ENCODE measurements at regions not wholly inside any gene's neighbourhood (a gene's known extent, or its start where the extent isn't known, plus 50 kb on each side); places are given as distances from the start of the nearest gene placed in this dataset.

DNA sequence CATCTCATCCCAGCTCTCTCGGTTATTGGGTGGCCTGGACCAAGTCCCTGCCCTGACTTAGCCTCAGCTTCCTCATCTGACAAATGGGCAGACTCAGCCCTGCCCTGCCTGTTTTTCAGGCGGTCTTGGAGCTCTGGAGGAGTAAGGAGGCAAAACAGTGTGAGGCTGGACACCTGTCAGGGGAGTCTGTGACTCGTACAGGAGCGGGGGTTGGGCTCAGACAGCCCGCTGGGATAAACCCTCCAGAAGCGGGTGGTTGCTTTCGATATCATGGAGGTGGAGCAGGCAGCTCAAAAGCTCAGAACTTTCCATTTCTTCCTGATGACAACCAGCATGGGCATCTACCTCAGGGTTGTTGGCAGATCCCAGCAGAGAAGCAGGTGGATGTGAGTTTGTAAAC is 72.9 kb upstream of the GGTA1 start:
- DNase-seq = no peak

DNA sequence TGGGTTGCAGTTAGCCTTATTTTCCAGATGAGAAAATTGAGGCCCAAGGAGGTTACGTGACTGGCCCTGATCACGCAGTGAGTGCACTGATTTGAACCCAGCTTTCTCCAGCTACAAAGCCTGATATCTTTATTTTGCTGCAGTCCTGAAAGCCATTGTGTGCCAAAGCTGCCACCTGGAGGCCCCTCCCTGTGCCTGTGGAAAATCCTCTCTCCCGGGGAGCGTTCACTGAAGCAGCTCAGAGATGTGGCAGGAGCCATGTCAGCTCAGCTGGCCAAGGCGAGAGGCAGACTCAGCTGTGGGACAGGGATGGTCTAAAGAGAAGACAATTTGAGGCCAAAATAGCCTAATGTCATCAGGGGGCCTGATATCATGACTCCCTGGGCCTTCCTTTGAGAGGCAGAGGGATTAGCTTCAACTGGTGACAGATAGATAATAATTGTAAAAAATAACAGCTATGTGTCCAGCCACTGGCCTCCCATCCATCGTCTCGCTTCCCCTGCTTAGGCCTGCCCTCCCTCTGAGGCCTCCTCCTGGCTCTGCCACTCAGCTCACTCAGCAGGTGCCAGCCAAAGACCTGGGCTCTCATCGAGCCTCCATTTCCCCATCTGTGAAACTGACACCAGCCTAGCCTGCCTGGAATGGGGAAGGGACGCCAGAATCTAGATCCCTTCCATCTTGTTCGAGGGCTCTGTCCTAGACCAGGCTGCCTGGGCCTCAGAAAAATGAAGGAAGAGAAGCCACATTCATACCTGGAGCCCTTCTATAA is 74.3 kb upstream of the GGTA1 start:
- no peak for DNase-seq

DNA sequence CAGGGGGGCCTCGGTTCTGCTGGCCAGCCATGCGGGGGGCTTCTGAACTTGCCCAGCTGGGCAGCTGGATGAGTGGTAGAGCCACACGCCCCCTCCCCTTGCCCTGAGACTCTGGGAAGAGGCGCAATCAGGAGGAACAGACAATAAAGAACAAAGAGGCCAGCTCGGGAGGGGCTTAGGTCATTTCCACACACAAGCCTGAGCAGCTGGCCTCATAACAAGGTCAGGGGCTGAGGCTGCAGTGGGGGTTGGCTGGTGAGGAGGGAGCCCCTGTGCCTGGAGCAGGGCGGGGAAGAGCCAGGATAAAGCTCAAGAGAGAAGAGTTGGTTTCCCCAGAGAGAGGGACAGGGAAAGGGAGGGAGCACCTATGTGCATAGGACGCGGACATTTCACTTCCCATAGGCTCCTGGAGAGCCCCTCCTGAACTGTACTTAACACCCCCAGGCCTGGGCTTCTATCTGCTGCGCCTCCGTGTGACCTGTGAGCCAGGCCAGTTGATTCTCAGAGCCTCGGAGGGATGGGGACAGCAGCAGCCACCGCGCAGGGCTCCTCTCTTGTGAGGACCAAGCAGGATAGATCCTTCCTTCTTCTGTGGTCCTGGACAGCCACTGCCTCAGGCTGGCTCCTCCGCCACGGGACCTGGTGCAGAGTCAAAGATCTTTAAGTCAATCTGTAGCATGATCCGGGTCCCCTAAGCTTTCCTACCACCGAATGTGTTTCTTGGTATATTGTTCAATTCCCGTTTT is 75.3 kb upstream of the GGTA1 start:
- no peak for DNase-seq

DNA sequence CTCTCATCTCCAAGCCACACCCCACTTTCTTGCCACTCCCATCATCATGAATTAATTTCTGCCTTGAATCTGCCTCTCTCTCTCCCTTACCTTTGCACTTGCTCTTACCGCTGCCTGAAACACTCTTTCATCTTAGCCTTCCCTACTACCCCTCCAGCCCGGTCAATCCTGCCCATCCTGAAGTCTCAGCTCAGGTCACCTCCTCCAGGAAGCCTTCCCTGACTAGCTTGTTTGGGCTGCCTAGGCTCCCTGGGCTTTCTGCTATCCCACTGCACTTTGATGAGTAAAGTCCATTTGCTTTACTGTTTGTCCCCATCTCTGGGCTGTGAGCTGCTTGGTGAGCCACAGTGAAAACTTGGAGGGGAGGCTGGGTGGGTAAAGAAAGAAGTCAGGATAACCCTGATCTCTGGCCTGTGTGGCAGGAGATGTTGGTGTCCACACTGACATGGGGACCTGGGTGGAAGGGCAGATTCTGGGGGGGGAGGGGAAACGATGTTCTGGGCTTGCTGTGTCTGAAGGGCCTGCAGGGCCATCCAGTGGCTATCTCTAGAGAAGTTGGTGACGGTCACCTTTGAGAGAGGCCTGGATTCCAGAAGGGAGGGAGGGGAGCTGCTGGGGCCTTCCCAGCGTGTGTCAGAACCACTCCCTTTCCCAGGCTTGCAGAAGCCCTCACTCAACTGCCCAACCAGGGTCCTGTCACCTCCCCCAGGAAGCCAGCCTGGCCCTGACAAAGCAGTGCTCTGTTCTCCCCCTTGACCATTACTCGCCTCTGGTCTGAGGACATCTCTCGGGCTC is 75.0 kb upstream of the DAB2IP start:
- DNase-seq = no peak

DNA sequence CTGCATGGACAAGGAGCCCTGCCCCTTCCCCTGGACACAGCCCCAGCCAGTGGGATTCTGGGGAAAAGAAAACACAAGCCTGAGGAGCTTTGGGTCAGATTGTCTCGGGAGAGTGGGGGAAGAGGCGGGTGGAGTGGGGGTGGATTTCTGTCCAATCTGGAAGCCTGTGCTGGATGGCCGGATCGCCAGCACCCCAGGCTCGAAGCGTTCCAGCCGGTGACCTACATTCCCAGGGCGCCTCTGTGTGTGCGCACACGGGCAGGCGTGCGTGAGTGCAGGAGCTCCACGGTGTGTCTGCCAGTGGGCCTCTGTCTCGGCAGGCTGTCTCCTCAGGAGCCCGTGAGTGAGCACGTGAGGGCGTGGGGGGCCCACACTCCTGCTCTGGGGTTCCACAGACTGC is 74.3 kb upstream of the DAB2IP start:
- no peak for DNase-seq

DNA sequence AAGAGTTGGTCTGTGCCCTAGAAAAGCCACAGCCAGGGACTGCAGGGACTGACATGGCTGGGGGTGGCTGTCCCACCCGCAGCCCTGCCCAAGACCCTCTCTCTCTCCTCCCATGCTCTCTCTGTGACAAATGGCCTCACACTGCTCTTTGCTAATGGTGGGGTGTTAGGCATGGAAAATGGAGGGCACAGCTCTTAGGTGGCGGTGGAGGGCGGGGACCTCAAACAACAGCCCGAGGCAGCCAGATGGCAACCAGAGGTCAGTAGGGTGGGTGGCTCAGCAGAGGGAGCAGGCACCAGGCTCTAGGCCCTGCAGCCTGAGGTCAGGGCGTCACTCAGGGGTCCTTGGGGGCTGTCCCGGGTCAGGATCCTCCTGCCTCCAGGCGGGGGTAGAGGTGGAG is 73.9 kb upstream of the DAB2IP start:
- no peak for DNase-seq

DNA sequence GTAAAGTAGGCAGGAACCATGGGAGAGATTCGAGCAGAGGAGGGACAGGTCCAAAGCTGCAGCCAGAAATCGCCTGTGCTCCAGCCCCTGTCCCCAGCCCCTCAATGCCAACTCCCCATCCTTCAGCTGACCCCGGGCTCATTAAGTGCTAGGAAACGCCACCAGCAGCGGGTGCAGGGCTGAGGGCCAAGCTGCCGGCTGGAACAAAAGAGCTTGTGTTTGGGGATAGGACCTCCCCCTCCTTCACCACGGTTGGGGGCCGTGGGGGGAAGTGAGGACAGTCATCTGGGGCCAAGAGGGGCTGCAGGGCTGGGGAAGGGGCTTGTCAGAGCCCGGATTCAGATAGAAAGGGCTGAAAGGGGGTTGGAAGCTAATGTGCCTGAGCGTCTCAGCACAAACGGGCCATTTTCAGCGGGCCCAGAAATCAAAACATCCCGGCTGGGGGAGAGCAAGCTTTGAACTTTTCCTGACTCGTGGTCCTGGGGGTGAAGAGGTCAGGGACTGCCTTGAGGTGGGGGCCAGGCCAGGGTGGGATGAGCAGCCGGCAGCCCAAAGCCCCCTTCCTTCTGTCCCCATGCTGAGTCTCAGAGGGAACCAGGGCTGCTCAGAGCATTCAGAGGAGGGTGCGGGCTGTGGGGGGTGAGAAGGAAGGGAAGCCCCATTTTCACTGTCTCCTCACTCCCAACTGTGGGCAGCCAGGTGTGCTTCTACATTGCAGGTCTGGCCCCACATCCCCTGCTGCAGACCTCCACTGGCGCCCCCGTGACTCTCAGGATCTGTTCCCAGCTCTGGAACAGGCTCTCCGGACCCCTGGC is 69.4 kb upstream of the DAB2IP start:
- DNase-seq = no peak

DNA sequence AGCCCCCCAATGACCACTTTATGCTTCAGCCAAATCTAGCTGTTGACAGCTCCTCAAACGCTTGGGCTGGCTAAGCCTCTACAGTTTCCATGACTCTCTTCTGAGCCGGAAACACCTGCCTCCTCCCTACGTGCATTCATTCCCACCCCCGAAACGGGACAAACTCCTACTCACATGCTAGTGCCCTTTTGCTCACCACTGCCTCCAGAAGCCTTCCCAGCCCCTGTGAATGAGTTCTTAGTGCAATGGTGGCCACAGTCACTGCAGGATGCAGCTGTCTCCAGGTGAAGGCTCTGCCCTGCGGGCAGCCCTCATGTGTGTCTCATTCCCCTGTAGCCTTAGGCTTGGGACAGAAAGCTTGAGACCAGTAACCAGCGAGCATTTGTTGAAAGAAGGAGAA is 68.8 kb upstream of the DAB2IP start:
- DNase-seq = no peak

DNA sequence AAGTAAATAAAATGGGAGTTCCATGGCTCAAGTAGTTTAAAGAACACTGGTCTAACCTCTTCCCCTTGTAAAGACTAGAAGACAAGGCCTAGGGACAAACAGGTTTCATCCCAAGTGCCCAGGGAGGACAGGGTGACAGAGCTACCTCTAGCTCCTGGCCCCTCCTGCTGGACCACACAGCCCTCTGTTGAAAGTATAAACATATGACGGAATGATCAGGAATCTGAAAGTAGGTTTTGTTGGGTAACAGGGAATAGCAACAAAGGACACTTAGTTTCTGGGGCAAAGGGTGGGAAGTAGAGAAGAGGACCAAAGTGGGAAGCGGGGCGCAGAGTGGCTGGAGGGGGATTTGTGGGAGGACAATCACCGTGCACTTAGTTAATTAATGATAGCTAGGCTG is 67.0 kb upstream of the DAB2IP start:
- DNase-seq = no peak

DNA sequence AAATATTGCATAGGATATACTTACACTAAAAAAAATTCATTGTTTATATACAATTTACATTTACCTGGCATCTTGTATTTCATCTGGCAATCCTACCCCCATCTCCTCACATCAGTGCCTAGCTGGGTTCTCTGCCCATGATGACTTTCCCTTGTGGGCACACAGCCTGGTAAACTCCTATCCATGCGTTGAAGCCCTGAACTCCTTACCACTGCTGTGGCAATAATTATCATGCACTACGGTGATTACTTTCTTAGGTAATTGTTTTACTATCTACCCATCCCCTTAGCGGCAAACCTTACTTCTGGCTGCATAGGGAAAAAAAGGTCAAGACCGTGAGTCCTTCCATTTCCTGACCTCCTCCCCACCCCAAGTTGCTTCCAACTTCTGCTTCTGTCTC is 63.6 kb upstream of the DAB2IP start:
- no peak for DNase-seq

DNA sequence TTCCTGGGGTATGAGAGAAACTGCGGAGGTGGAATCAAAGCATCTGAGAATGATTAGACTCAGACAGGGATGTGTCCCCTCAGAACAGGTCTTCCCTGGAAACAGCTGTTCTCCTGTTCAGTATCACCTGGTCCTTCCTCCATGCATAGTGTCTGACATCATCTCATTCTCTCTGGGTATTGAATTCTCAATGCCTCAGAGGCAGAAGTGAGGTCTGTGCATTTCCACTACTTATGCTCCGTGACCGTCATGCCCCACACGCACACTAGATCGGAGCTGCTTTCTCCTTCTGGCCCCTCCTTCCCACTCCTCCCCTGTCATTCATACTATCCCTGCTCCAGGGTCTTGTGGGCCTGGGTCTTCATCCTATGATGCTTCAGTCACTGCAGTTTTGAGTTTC is 61.4 kb upstream of the DAB2IP start:
- DNase-seq = no peak

DNA sequence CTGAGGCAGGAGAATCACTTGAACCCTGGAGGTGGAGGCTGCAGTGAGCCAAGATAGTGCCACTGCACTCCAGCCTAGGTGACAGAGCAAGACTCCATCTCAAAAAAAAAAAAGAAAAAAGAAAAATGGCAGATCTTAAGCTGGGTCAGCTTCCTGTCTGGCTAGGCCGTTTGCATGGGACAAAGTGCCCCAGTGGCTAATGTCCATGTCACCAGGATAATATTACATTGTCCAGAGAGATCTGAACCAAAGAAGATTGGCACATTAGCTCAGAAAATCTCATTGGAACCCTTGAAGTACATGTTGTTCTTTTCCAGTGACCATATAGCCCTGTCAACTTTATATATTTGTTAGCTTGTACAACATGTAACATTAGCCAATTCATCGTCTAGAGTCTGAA is 59.2 kb upstream of the DAB2IP start:
- no peak for DNase-seq

DNA sequence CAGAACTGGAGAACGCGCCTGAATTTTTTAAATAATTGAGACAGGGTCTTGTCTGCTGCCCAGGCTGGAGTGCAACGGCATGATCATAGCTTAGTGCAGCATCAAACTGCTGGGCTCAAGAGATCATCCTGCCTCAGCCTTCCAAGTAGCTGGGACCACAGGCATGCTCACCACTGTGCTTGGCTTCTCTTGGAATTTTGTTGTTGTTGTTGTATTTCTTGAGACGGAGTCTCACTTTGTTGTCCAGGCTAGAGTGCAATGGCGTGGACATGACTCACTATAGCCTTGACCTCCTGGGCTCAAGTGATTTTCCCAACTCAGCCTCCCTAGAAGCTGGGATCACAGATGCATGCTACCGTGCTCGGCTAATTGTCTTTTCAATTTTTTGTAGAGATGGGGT is 58.4 kb upstream of the DAB2IP start:
- DNase-seq = no peak

DNA sequence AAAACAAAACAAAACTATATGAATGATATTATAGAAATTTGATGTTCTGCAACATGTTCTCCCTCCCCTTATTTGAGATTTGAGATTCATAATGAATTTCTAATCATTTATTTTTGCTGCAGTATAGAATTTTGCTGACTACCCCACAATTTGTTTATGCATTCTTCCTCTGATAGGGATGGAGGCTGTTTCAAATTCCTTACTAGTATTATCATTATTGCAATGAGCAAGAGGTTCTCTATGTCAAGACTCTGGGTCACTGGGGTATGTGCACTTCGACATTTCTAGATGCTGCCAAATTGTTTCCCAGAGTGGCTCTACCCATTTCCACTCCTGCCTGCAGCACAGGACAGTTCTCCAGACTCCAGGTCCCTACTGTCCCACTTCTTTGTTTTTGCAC is 54.9 kb upstream of the DAB2IP start:
- no peak for DNase-seq

DNA sequence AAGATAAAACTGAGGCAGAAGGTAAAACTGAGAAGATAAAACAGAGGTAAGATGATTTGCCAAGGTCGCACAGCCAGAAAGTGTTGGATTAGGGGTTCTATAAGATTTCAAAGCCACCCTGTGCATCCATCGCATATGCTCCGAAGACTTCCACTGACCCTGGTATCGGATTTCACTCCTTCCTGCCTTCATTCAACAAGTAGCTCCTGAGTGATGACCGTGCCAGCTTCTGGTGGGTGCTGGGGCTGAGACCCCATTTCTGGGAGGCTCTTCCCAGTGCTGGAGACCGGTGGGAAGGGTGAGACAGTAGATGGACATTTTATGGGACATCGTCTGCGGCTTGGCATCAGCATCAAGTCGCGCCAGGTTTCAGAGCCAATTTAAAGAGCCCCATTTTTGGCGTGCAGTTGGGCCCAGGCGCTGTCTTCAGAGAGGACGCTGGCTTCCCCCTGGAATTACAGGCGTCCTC is 53.7 kb upstream of the DAB2IP start:
- no peak for DNase-seq

DNA sequence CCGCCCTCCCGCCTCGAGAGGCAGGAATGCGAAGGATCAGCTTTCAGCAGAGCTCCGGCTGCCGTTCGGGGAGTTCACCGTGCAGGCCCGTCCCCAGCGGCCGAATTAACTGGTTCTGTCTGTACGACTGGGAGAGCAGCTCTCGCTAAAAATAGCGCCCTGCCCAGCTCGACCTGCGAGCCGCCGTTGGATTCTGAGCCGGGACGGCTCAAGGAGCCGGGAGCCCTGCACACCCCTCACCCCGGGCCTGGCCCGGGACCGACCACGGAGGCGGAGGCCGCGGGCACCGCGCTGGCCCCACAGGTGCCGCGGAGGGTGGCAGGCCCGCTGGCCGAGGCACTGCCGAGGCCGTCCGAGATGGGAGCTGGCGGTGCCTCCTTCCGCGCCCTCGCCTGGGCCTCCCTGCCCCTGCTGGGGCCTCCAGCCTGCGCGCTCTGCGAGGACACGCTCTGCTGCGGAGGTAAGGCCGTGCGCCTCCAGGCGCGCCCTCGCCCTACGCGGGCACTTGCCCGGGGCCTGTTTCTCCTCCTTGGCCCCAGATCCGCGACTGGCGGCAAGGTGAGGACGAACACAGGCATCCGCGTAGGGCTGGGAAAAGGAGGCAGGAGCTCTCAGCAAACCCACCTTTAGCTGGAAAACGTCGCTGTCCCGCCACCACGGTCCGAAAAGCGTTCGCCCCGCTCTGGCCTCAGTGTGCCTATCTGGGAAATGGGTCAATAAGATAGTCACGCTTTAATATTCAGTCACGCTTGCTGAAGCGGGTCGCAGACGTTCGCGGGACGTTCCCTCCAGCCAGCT is 53.1 kb upstream of the DAB2IP start:
- DNase-seq = no peak

DNA sequence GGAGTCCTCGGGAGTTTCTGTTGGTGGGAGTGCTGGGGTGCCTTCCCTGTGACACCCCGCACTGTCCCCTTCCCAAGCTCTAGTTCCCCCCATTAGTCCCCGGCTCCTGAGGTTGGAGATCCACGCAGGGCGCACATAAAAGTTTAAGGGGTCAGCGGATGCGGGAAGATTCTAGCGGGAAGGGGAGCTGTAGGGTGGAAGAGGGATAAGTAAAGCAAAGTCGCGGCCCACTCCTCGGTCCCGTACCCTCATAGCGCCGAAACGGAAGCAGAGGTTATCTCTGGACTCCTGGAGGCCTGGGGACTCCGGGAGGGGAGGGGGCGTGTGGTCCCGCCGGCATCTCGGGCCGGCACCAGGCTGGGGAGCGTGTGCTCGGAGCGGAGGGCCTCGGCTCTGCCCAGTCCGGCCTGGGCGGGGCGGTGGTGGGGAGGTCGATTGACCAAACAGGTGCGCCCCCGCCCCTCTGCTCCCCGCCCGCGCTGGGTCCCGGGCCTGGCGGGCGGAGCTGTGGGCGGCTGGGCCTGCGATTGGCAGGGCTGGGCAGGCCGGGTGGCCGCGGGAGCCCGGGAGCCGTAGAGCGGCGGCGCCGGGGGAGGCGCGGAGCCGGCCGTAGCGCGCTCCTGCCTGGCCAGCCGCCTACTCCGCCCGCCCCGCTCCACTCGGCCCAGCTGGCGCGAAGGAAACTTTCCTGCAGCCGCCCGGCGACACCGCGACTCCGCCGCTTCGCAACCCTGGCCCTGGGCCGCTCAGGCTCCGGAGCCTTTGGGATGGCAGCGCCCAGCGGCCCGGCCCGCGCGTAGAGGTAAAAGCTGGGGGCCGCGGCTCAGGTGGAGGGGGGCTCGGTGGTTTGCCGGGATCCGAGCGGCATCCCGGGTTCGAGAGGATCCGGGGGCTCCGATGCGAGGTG is 52.2 kb upstream of the DAB2IP start:
- no peak for DNase-seq

DNA sequence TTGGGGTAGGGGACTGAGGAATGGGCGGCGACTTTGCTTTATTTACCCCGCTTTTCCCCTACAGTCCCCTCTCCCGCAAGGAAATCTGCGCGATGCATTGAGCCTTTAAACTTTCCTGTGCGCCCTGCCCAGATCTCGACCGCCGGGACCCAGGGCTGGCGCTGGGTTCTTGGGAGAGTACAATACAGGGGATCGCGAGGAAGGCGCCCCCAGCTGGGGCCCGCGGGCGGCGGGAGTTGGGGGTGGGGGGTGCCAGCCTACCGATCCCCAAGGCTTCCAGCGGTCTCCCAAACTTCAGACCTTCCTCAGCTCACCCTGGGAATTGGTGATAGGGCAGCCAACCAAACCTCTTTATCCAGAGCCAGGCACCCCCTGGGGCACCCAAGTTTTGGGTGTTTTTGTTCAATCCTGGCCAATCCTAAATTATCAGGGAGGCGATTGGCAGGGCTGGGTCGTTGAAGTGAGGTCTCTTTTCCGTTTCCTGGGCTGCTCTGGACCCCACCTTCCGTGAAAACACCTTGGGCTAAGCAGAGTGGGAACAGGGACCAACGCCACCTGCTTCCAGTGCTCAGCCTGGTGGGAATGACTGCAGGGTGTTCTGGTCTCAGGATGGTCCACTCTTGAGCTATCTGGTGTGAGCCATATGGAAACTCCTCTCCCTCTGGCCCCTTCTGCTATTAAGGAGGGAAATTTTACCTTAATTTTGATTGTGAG is 51.4 kb upstream of the DAB2IP start:
- no peak for DNase-seq

DNA sequence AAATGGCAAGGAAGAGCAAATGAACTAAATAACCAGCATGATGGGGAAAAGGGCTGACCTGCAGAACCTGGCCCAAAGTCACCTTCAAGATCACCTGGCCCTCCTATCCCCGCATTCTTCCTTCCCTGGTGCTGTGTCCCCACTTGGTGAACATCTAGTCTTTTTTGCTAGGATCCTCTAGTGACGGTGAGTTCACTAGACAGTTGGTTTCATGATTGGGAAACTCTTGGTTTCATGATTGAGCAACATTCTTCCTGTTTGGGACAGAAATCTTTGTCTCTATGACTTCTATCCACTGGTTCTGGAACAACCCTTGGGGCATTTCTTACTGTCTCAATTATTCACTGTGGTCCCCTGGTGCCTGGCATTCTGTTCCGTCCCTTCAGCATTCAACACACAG is 50.2 kb upstream of the DAB2IP start:
- DNase-seq = no peak

Measured in CD4-positive, alpha-beta T cell treated with Interferon gamma for 1 hour (primary cell).